ENCODE measurements at regions not wholly inside any gene's neighbourhood (a gene's known extent, or its start where the extent isn't known, plus 50 kb on each side); places are given as distances from the start of the nearest gene placed in this dataset.

GRCh38 chr7:67377939-67378862 lies 381.6 kb downstream of the TYW1 start (continued):
- TF ChIP-seq ZBTB49 (tag by site-specific recombination; IDR thresholded peaks at IDR 0.05; ENCODE audit: low read depth) (no peak), ZFP41 (tag by site-specific recombination; IDR thresholded peaks at IDR 0.05; ENCODE audit: borderline replicate concordance) (no peak), ZNF23 (tag by site-specific recombination; IDR thresholded peaks at IDR 0.05; ENCODE audit: borderline replicate concordance) (no peak), MYNN (tag by site-specific recombination; IDR thresholded peaks at IDR 0.05; ENCODE audit: borderline replicate concordance) (no peak), ZEB2 (tag by site-specific recombination; IDR thresholded peaks at IDR 0.05) (no peak), ZNF423 (tag by site-specific recombination; IDR thresholded peaks at IDR 0.05) (no peak), MZF1 (tag by site-specific recombination; IDR thresholded peaks at IDR 0.05; ENCODE audit: borderline replicate concordance) (no peak), EGR2 (tag by site-specific recombination; IDR thresholded peaks at IDR 0.05; ENCODE audit: low read depth) (peak; percentile 51; the same call in 1 of the 2 replicates), ZNF610 (tag by site-specific recombination; IDR thresholded peaks at IDR 0.05; ENCODE audit: borderline replicate concordance) (no peak), ZNF488 (tag by site-specific recombination; IDR thresholded peaks at IDR 0.05) (no peak), REPIN1 (tag by site-specific recombination; IDR thresholded peaks at IDR 0.05; ENCODE audit: low read depth) (no peak), ZNF571 (tag by site-specific recombination; IDR thresholded peaks at IDR 0.05) (no peak), ZNF747 (tag by site-specific recombination; IDR thresholded peaks at IDR 0.05) (no peak), SP3 (tag by site-specific recombination; IDR thresholded peaks at IDR 0.05) (no peak)
- TF ChIP-seq, protein P1, sequence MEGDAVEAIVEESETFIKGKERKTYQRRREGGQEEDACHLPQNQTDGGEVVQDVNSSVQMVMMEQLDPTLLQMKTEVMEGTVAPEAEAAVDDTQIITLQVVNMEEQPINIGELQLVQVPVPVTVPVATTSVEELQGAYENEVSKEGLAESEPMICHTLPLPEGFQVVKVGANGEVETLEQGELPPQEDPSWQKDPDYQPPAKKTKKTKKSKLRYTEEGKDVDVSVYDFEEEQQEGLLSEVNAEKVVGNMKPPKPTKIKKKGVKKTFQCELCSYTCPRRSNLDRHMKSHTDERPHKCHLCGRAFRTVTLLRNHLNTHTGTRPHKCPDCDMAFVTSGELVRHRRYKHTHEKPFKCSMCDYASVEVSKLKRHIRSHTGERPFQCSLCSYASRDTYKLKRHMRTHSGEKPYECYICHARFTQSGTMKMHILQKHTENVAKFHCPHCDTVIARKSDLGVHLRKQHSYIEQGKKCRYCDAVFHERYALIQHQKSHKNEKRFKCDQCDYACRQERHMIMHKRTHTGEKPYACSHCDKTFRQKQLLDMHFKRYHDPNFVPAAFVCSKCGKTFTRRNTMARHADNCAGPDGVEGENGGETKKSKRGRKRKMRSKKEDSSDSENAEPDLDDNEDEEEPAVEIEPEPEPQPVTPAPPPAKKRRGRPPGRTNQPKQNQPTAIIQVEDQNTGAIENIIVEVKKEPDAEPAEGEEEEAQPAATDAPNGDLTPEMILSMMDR (tag by site-specific recombination; IDR thresholded peaks at IDR 0.05), result peak; percentile 47
- TF ChIP-seq, protein P2, sequence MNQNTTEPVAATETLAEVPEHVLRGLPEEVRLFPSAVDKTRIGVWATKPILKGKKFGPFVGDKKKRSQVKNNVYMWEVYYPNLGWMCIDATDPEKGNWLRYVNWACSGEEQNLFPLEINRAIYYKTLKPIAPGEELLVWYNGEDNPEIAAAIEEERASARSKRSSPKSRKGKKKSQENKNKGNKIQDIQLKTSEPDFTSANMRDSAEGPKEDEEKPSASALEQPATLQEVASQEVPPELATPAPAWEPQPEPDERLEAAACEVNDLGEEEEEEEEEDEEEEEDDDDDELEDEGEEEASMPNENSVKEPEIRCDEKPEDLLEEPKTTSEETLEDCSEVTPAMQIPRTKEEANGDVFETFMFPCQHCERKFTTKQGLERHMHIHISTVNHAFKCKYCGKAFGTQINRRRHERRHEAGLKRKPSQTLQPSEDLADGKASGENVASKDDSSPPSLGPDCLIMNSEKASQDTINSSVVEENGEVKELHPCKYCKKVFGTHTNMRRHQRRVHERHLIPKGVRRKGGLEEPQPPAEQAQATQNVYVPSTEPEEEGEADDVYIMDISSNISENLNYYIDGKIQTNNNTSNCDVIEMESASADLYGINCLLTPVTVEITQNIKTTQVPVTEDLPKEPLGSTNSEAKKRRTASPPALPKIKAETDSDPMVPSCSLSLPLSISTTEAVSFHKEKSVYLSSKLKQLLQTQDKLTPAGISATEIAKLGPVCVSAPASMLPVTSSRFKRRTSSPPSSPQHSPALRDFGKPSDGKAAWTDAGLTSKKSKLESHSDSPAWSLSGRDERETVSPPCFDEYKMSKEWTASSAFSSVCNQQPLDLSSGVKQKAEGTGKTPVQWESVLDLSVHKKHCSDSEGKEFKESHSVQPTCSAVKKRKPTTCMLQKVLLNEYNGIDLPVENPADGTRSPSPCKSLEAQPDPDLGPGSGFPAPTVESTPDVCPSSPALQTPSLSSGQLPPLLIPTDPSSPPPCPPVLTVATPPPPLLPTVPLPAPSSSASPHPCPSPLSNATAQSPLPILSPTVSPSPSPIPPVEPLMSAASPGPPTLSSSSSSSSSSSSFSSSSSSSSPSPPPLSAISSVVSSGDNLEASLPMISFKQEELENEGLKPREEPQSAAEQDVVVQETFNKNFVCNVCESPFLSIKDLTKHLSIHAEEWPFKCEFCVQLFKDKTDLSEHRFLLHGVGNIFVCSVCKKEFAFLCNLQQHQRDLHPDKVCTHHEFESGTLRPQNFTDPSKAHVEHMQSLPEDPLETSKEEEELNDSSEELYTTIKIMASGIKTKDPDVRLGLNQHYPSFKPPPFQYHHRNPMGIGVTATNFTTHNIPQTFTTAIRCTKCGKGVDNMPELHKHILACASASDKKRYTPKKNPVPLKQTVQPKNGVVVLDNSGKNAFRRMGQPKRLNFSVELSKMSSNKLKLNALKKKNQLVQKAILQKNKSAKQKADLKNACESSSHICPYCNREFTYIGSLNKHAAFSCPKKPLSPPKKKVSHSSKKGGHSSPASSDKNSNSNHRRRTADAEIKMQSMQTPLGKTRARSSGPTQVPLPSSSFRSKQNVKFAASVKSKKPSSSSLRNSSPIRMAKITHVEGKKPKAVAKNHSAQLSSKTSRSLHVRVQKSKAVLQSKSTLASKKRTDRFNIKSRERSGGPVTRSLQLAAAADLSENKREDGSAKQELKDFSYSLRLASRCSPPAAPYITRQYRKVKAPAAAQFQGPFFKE (tag by site-specific recombination; IDR thresholded peaks at IDR 0.05; ENCODE audit: borderline replicate concordance), result no peak

Data from HEK293 (cell line).